ENCODE measurements at regions not wholly inside any gene's neighbourhood (a gene's known extent, or its start where the extent isn't known, plus 50 kb on each side); places are given as distances from the start of the nearest gene placed in this dataset.
"Not testable (repeated sequence)": the region's sequence is repeated elsewhere in the genome, so short reads cannot be mapped to it uniquely, and the experiment has no call there.

GRCh38 chr18:64807560-64807959 is 658.7 kb upstream of the LINC00305 start:
- no peak for DNase-seq

GRCh38 chr18:64806691-64807090 is 657.8 kb upstream of the LINC00305 start:
- no peak for DNase-seq

- DNase-seq = no peak
Measured at GRCh38 chr18:64806232-64806631, 657.3 kb upstream of the LINC00305 start.

- no peak for DNase-seq
Measured at GRCh38 chr18:64803471-64803870, 654.6 kb upstream of the LINC00305 start.

GRCh38 chr18:64800151-64800550 is 651.3 kb upstream of the LINC00305 start:
- DNase-seq = no peak

- peak; percentile 23 for DNase-seq
Measured at GRCh38 chr18:64799376-64799775, 650.5 kb upstream of the LINC00305 start.

GRCh38 chr18:64791236-64791635 is 642.3 kb upstream of the LINC00305 start:
- DNase-seq = peak; percentile 35

GRCh38 chr18:64785686-64786085 is 636.8 kb upstream of the LINC00305 start:
- no peak for DNase-seq

- DNase-seq = no peak
Measured at GRCh38 chr18:64777556-64777955, 628.7 kb upstream of the LINC00305 start.

GRCh38 chr18:64765908-64766307 is 617.0 kb upstream of the LINC00305 start:
- no peak for DNase-seq

GRCh38 chr18:64752707-64753106 is 603.8 kb upstream of the LINC00305 start:
- no peak for DNase-seq

- no peak for DNase-seq
Measured at GRCh38 chr18:64749884-64750283, 601.0 kb upstream of the LINC00305 start.

GRCh38 chr18:64747803-64748202 is 598.9 kb upstream of the LINC00305 start:
- no peak for DNase-seq

- DNase-seq = no peak
Measured at GRCh38 chr18:64742898-64743297, 594.0 kb upstream of the LINC00305 start.

GRCh38 chr18:64734063-64734462 is 585.2 kb upstream of the LINC00305 start:
- no peak for DNase-seq

- not testable (repeated sequence) for DNase-seq
Measured at GRCh38 chr18:64725657-64726056, 576.8 kb upstream of the LINC00305 start.

- DNase-seq = no peak
Measured at GRCh38 chr18:64720781-64721464, 572.0 kb upstream of the LINC00305 start.

GRCh38 chr18:64718808-64719207 is 569.9 kb upstream of the LINC00305 start:
- no peak for DNase-seq

- DNase-seq = no peak
Measured at GRCh38 chr18:64717026-64717425, 568.1 kb upstream of the LINC00305 start.

GRCh38 chr18:64714086-64714485 is 565.2 kb upstream of the LINC00305 start:
- DNase-seq = no peak

- DNase-seq = no peak
Measured at GRCh38 chr18:64713284-64713683, 564.4 kb upstream of the LINC00305 start.

- DNase-seq = no peak
Measured at GRCh38 chr18:64712035-64712434, 563.1 kb upstream of the LINC00305 start.

GRCh38 chr18:64710105-64710861 is 561.4 kb upstream of the LINC00305 start:
- DNase-seq = no peak

GRCh38 chr18:64707052-64707451 is 558.2 kb upstream of the LINC00305 start:
- no peak for DNase-seq

- DNase-seq = no peak
Measured at GRCh38 chr18:64699081-64699480, 550.2 kb upstream of the LINC00305 start.

All from kidney glomerular epithelial cell (primary cell).